GM23248 (cell line): ENCODE measurements at regions not wholly inside any gene's neighbourhood (a gene's known extent, or its start where the extent isn't known, plus 50 kb on each side); places are given as distances from the start of the nearest gene placed in this dataset.
A peak's percentile ranks its signal among the peaks of the same experiment; 100 is the strongest.

Experiments used
- DNase-seq: peaks from one replicate; pipeline ENCODE4 v3.0.0-alpha.2; 2015
- H2AFZ ChIP-seq: fragments of 200-600 bp; sonication (generic); 2 replicates; pipeline ENCODE4 v1.6.1; 2016; ENCODE audit warnings: antibody characterized with exemption
- H3F3A ChIP-seq: fragments of 200-600 bp; sonication (generic); 2 replicates; pipeline ENCODE4 v1.6.1; 2016; ENCODE audit warnings: mild to moderate bottlenecking, antibody characterized with exemption, mixed run types; ENCODE audit not compliant: insufficient read depth
- H3K27ac ChIP-seq: fragments of 200-600 bp; sonication (generic); 2 replicates; pipeline ENCODE4 v1.5.1; 2016; ENCODE audit warnings: mild to moderate bottlenecking
- H3K27me3 ChIP-seq: fragments of 200-600 bp; sonication (generic); replicated peaks from 2 replicates; pipeline ENCODE4 v1.6.1; 2016; ENCODE audit warnings: mild to moderate bottlenecking; ENCODE audit not compliant: insufficient read depth
- H3K36me3 ChIP-seq: fragments of 200-600 bp; sonication (generic); 2 replicates; pipeline ENCODE4 v1.6.1; 2016; ENCODE audit warnings: low read depth, mild to moderate bottlenecking
- H3K4me1 ChIP-seq: fragments of 200-600 bp; sonication (generic); 2 replicates; pipeline ENCODE4 v1.6.1; 2016; ENCODE audit warnings: mild to moderate bottlenecking; ENCODE audit not compliant: insufficient read depth
- H3K4me2 ChIP-seq: fragments of 200-600 bp; sonication (generic); one replicate; pipeline ENCODE4 v1.6.1; 2016; ENCODE audit warnings: mild to moderate bottlenecking; ENCODE audit not compliant: unreplicated experiment
- H3K4me3 ChIP-seq: fragments of 200-600 bp; sonication (generic); 2 replicates; pipeline ENCODE4 v1.5.1; 2016; ENCODE audit warnings: mild to moderate bottlenecking
- H3K79me2 ChIP-seq: fragments of 200-600 bp; sonication (generic); 2 replicates; pipeline ENCODE4 v1.6.1; 2016; ENCODE audit warnings: mild to moderate bottlenecking; ENCODE audit not compliant: insufficient read depth
- H3K9ac ChIP-seq: fragments of 200-600 bp; sonication (generic); 2 replicates; pipeline ENCODE4 v1.6.1; 2016; ENCODE audit warnings: mild to moderate bottlenecking
- H3K9me2 ChIP-seq: fragments of 200-600 bp; sonication (generic); 2 replicates; pipeline ENCODE4 v1.6.1; 2016; ENCODE audit warnings: mixed run types, mild to moderate bottlenecking, moderate library complexity; ENCODE audit not compliant: insufficient read depth
- H3K9me3 ChIP-seq: fragments of 200-600 bp; sonication (generic); one replicate; pipeline ENCODE4 v1.6.1; 2017; ENCODE audit warnings: low read depth
- H4K20me1 ChIP-seq: fragments of 200-600 bp; sonication (generic); 2 replicates; pipeline ENCODE4 v1.6.0; 2016; ENCODE audit not compliant: insufficient read depth
- EZH2 ChIP-seq: fragments of 200-600 bp; sonication (generic); IDR thresholded peaks from 2 replicates; pipeline ENCODE4 v1.6.1; 2018; ENCODE audit warnings: antibody characterized with exemption, mild to moderate bottlenecking; ENCODE audit not compliant: insufficient read depth, poor library complexity, severe bottlenecking
- EZH2phosphoT487 ChIP-seq: fragments of 200-600 bp; sonication (generic); IDR thresholded peaks from 2 replicates; pipeline ENCODE4 v1.6.1; 2018; ENCODE audit warnings: antibody characterized with exemption, moderate library complexity, mild to moderate bottlenecking, low read depth; ENCODE audit not compliant: insufficient read depth
- WGBS, 2 experiments: methylation state at CpG; one replicate each; pipeline ENCODE4 v1.1.6; 2015 to 2017; ENCODE audit warnings: low lambda C conversion rate in 2 of 2, low coverage in 1 of 2; ENCODE audit errors: missing lambda C conversion rate in 2 of 2; 5-methylcytosine and 5-hydroxymethylcytosine counted together
- in situ Hi-C: fragments of 300-500 bp; cut with MboI; formaldehyde crosslinking; loops from 2 replicates; pipeline ENCODE4 v1.15.0; 2020

- in situ Hi-C loops, result no loop called here
- Histone ChIP-seq H3K27ac (no peak overlapping the region), H3F3A (no peaks in the 10 kb centered on the region), H3K9me2 (peaks cover 3% of the 10 kb centered on the region; the same call in 1 of the 2 replicates), H4K20me1 (no peaks in the 10 kb centered on the region), H3K4me1 (no peaks in the 10 kb centered on the region), H3K27me3 (no peaks in the 10 kb centered on the region), H3K9ac (no peak overlapping the region), H3K4me2 (no peak overlapping the region), H3K4me3 (no peak overlapping the region), H3K9me3 (no peaks in the 10 kb centered on the region), H3K36me3 (no peaks in the 10 kb centered on the region), H2AFZ (no peak overlapping the region), H3K79me2 (no peaks in the 10 kb centered on the region)
- DNase-seq, result no peak
- 90 to 96% methylated on average over 1 of the region's 1 CpG for WGBS, 2 experiments
- TF ChIP-seq EZH2 (no peak), EZH2phosphoT487 (no peak)
These were observed 352.7 kb upstream of the NAV3 start for GRCh38 chr12:77477907-77478533.

- Histone ChIP-seq H3F3A (no peaks in the 10 kb centered on the region), H3K4me1 (no peaks in the 10 kb centered on the region), H3K4me2 (no peak overlapping the region), H3K9me3 (no peaks in the 10 kb centered on the region), H3K79me2 (no peaks in the 10 kb centered on the region), H3K9me2 (no peaks in the 10 kb centered on the region; the same call in 1 of the 2 replicates), H3K4me3 (no peak overlapping the region), H3K27me3 (no peaks in the 10 kb centered on the region), H3K36me3 (no peaks in the 10 kb centered on the region), H3K9ac (no peak overlapping the region), H4K20me1 (no peaks in the 10 kb centered on the region), H3K27ac (no peak overlapping the region), H2AFZ (no peak overlapping the region)
- 82 to 86% methylated on average over 1 of the region's 1 CpG for WGBS, 2 experiments
- DNase-seq, result no peak
- TF ChIP-seq EZH2phosphoT487 (no peak), EZH2 (no peak)
- in situ Hi-C loops, result no loop called here
These were observed 358.9 kb upstream of the NAV3 start for GRCh38 chr12:77471801-77472200.

GRCh38 chr12:77469578-77470333 is 360.9 kb upstream of the NAV3 start:
- H3K9me3 ChIP-seq, result no peaks in the 10 kb centered on the region
- H3K4me1 ChIP-seq, result no peaks in the 10 kb centered on the region
- H3K4me3 ChIP-seq, result no peak overlapping the region
- WGBS, 2 experiments, result 54 to 61% methylated on average over 3 of the region's 3 CpGs
- H3K27me3 ChIP-seq, result no peaks in the 10 kb centered on the region
- in situ Hi-C loops, result no loop called here
- H3K27ac ChIP-seq, result no peak overlapping the region
- no peaks in the 10 kb centered on the region; the same call in 1 of the 2 replicates for H3K9me2 ChIP-seq
- no peak overlapping the region for H3K9ac ChIP-seq
- H2AFZ ChIP-seq, result no peak overlapping the region
- H3K4me2 ChIP-seq, result no peak overlapping the region
- no peaks in the 10 kb centered on the region for H3K36me3 ChIP-seq
- no peaks in the 10 kb centered on the region for H3K79me2 ChIP-seq
- H3F3A ChIP-seq, result no peaks in the 10 kb centered on the region
- DNase-seq, result no peak
- TF ChIP-seq EZH2phosphoT487 (no peak), EZH2 (no peak)
- H4K20me1 ChIP-seq, result no peaks in the 10 kb centered on the region

- H3K27me3 ChIP-seq, result no peaks in the 10 kb centered on the region
- no peaks in the 10 kb centered on the region for H3K79me2 ChIP-seq
- no peak overlapping the region for H3K4me2 ChIP-seq
- H2AFZ ChIP-seq, result no peak overlapping the region
- in situ Hi-C loops, result no loop called here
- no peak overlapping the region for H3K27ac ChIP-seq
- H3K9me3 ChIP-seq, result no peaks in the 10 kb centered on the region
- no peak overlapping the region for H3K4me3 ChIP-seq
- H3K4me1 ChIP-seq, result peaks cover 7% of the 10 kb centered on the region; the same call in 1 of the 2 replicates
- H3K36me3 ChIP-seq, result no peaks in the 10 kb centered on the region
- H3F3A ChIP-seq, result no peaks in the 10 kb centered on the region
- H3K9me2 ChIP-seq, result no peaks in the 10 kb centered on the region
- no peaks in the 10 kb centered on the region for H4K20me1 ChIP-seq
- no peak overlapping the region for H3K9ac ChIP-seq
- DNase-seq, result peak; percentile 54
- TF ChIP-seq EZH2phosphoT487 (no peak), EZH2 (no peak)
These were observed 377.3 kb upstream of the E2F7 start for GRCh38 chr12:77442633-77443032.
